A673 (cell line): ENCODE measurements at regions not wholly inside any gene's neighbourhood (a gene's known extent, or its start where the extent isn't known, plus 50 kb on each side); places are given as distances from the start of the nearest gene placed in this dataset.

Experiments
- EZH2 ChIP-seq: fragments of 200-600 bp; sonication (generic); IDR thresholded peaks from 2 replicates; pipeline ENCODE4 v1.6.1; 2017; ENCODE audit warnings: borderline replicate concordance, low read depth, mild to moderate bottlenecking, mixed read lengths, antibody characterized with exemption, low read length; ENCODE audit not compliant: poor library complexity, severe bottlenecking
- TF ChIP-seq, protein P1 (sequence below): fragments of 300-800, 200-600 bp; sonication (generic); conservative IDR thresholded peaks from 2 replicates; pipeline ENCODE4 v1.5.1; 2017; ENCODE audit warnings: low read depth, mild to moderate bottlenecking, antibody characterized with exemption, low read length, moderate library complexity, mixed read lengths

- TF ChIP-seq EZH2, result no peak
- TF ChIP-seq, protein P1, sequence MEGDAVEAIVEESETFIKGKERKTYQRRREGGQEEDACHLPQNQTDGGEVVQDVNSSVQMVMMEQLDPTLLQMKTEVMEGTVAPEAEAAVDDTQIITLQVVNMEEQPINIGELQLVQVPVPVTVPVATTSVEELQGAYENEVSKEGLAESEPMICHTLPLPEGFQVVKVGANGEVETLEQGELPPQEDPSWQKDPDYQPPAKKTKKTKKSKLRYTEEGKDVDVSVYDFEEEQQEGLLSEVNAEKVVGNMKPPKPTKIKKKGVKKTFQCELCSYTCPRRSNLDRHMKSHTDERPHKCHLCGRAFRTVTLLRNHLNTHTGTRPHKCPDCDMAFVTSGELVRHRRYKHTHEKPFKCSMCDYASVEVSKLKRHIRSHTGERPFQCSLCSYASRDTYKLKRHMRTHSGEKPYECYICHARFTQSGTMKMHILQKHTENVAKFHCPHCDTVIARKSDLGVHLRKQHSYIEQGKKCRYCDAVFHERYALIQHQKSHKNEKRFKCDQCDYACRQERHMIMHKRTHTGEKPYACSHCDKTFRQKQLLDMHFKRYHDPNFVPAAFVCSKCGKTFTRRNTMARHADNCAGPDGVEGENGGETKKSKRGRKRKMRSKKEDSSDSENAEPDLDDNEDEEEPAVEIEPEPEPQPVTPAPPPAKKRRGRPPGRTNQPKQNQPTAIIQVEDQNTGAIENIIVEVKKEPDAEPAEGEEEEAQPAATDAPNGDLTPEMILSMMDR, result no peak
These were observed 57.6 kb downstream of the BHLHE40 start for GRCh38 chr3:5036858-5037257.
